Mesodermal cell (in vitro differentiated cells): ENCODE measurements at regions not wholly inside any gene's neighbourhood (a gene's known extent, or its start where the extent isn't known, plus 50 kb on each side); places are given as distances from the start of the nearest gene placed in this dataset.
"Not testable (repeated sequence)": the region's sequence is repeated elsewhere in the genome, so short reads cannot be mapped to it uniquely, and the experiment has no call there.

Experiments used
- H3K27ac ChIP-seq: 2 replicates; pipeline ENCODE4 v1.7.0; 2013; ENCODE audit warnings: mild to moderate bottlenecking, low read depth, low read length, moderate library complexity; ENCODE audit not compliant: severe bottlenecking
- H3K36me3 ChIP-seq: 2 replicates; pipeline ENCODE4 v1.7.1; 2013; ENCODE audit warnings: mild to moderate bottlenecking, low read length, moderate library complexity; ENCODE audit not compliant: control insufficient read depth, insufficient read depth
- H3K4me1 ChIP-seq: one replicate; pipeline ENCODE4 v1.7.1; 2013; ENCODE audit warnings: mild to moderate bottlenecking, low read length; ENCODE audit not compliant: insufficient read depth, control insufficient read depth, poor library complexity, severe bottlenecking
- H3K4me3 ChIP-seq: 2 replicates; pipeline ENCODE4 v1.7.0; 2013; ENCODE audit warnings: low read length, control low read depth, mild to moderate bottlenecking; ENCODE audit not compliant: insufficient read depth, poor library complexity, severe bottlenecking; ENCODE audit errors: extremely low read depth
- H3K9me3 ChIP-seq: 2 replicates; pipeline ENCODE4 v1.7.1; 2013; ENCODE audit warnings: mild to moderate bottlenecking, low read length, moderate library complexity; ENCODE audit not compliant: control insufficient read depth
- WGBS, 2 experiments: methylation state at CpG; one replicate each; pipeline ENCODE4 v1.1.5; 2013; ENCODE audit warnings: missing lambda C conversion rate in 2 of 2; ENCODE audit not compliant: insufficient coverage in 2 of 2; 5-methylcytosine and 5-hydroxymethylcytosine counted together

- not testable (repeated sequence) for H3K4me3 ChIP-seq, H3K4me1 ChIP-seq, H3K9me3 ChIP-seq, H3K27ac ChIP-seq, H3K36me3 ChIP-seq
- WGBS, 2 experiments: 95% methylated on average over 4 to 12 of the region's 30 CpGs
Measured at GRCh38 chr16:29237023-29237422, 169.5 kb downstream of the NPIPB11 start.

GRCh38 chr16:29235836-29236370, 170.6 kb downstream of the NPIPB11 start:
- H3K36me3 ChIP-seq, H3K4me1 ChIP-seq, H3K9me3 ChIP-seq, H3K27ac ChIP-seq, H3K4me3 ChIP-seq: not testable (repeated sequence)
- WGBS, 2 experiments: 85 to 91% methylated on average over 9 to 11 of the region's 16 CpGs

GRCh38 chr16:29234536-29235275, 171.8 kb downstream of the NPIPB11 start:
- not testable (repeated sequence) for H3K4me3 ChIP-seq, H3K36me3 ChIP-seq, H3K4me1 ChIP-seq, H3K9me3 ChIP-seq, H3K27ac ChIP-seq
- WGBS, 2 experiments: 86 to 94% methylated on average over 12 to 19 of the region's 21 CpGs

GRCh38 chr16:29233705-29234404, 172.7 kb downstream of the NPIPB11 start:
- not testable (repeated sequence) for H3K9me3 ChIP-seq

GRCh38 chr16:29232811-29233704, 173.5 kb downstream of the NPIPB11 start:
- no peak overlapping the region for H3K27ac ChIP-seq
- no peak overlapping the region for H3K4me3 ChIP-seq
- H3K4me1 ChIP-seq: no peaks in the 10 kb centered on the region
- no peaks in the 10 kb centered on the region for H3K9me3 ChIP-seq
- H3K36me3 ChIP-seq: no peaks in the 10 kb centered on the region
- 88 to 93% methylated on average over 26 to 28 of the region's 30 CpGs for WGBS, 2 experiments

More at GRCh38 chr16:29233705-29234404, 172.7 kb downstream of the NPIPB11 start:
- not testable (repeated sequence) for H3K4me1 ChIP-seq, H3K4me3 ChIP-seq, H3K36me3 ChIP-seq, H3K27ac ChIP-seq
- WGBS, 2 experiments: 93% methylated on average over 8 to 9 of the region's 23 CpGs

GRCh38 chr16:29232160-29232705, 174.3 kb downstream of the NPIPB11 start:
- H3K4me3 ChIP-seq, H3K9me3 ChIP-seq, H3K36me3 ChIP-seq, H3K27ac ChIP-seq, H3K4me1 ChIP-seq: not testable (repeated sequence)
- WGBS, 2 experiments: 91 to 97% methylated on average over 5 of the region's 10 CpGs

- H3K9me3 ChIP-seq: no peaks in the 10 kb centered on the region
- H3K4me3 ChIP-seq: no peak overlapping the region
- H3K4me1 ChIP-seq: no peaks in the 10 kb centered on the region
- H3K36me3 ChIP-seq: no peaks in the 10 kb centered on the region
- no peak overlapping the region for H3K27ac ChIP-seq
- WGBS, 2 experiments: 86 to 92% methylated on average over 5 to 11 of the region's 18 CpGs
Measured at GRCh38 chr16:29231244-29231643, 175.3 kb downstream of the NPIPB11 start.

- Histone ChIP-seq H3K36me3 (no peaks in the 10 kb centered on the region), H3K4me3 (no peak overlapping the region), H3K9me3 (no peaks in the 10 kb centered on the region), H3K4me1 (no peaks in the 10 kb centered on the region), H3K27ac (no peak overlapping the region)
- WGBS, 2 experiments: 68 to 78% methylated on average over 8 to 14 of the region's 22 CpGs
Measured at GRCh38 chr16:29230671-29231096, 175.8 kb downstream of the NPIPB11 start.

- not testable (repeated sequence) for H3K4me1 ChIP-seq, H3K27ac ChIP-seq, H3K36me3 ChIP-seq, H3K4me3 ChIP-seq, H3K9me3 ChIP-seq
- WGBS, 2 experiments: 90 to 95% methylated on average over 15 to 17 of the region's 21 CpGs
Measured at GRCh38 chr16:29230006-29230668, 176.4 kb downstream of the NPIPB11 start.

- not testable (repeated sequence) for H3K27ac ChIP-seq, H3K9me3 ChIP-seq, H3K36me3 ChIP-seq, H3K4me3 ChIP-seq, H3K4me1 ChIP-seq
- WGBS, 2 experiments: 90 to 94% methylated on average over 7 to 8 of the region's 8 CpGs
Measured at GRCh38 chr16:29229616-29230005, 176.9 kb downstream of the NPIPB11 start.
